ENCODE measurements at regions not wholly inside any gene's neighbourhood (a gene's known extent, or its start where the extent isn't known, plus 50 kb on each side); places are given as distances from the start of the nearest gene placed in this dataset.

GRCh38 chr2:88855620-88856408 lies 164.3 kb downstream of the RPIA start:
- WGBS (ENCODE audit: insufficient coverage), result 80% methylated on average over 1 of the region's 3 CpGs
- Histone ChIP-seq H3K27me3 (ENCODE audit: control insufficient read depth in 2 of 2, insufficient read depth in 2 of 2, low read length in 2 of 2) (no peaks in the 10 kb centered on the region), H3K36me3 (replicated peaks in 1 of 2; ENCODE audit: control insufficient read depth in 1 of 2, insufficient read depth in 2 of 2, low read length in 2 of 2) (no peaks in the 10 kb centered on the region), H3K9ac (ENCODE audit: insufficient read depth, low read length, poor library complexity, severe bottlenecking) (no peak overlapping the region), H2AFZ (ENCODE audit: insufficient read depth, low read depth, low read length, poor library complexity, severe bottlenecking) (no peak overlapping the region), H3K4me3 (replicated peaks in 1 of 3; ENCODE audit: low read depth in 2 of 3, low read length in 3 of 3) (no peak overlapping the region), H3K4me1 (ENCODE audit: control insufficient read depth in 1 of 2, insufficient read depth in 2 of 2, low read length in 2 of 2) (peaks cover 3 to 5% of the 10 kb centered on the region in 2 donors), H3K9me3 (replicated peaks in 1 of 2; ENCODE audit: control insufficient read depth in 1 of 2, insufficient read depth in 1 of 2, low read length in 2 of 2) (no peaks in the 10 kb centered on the region), H3K27ac (ENCODE audit: low read depth in 1 of 2, low read length in 2 of 2) (no peak overlapping the region), H3K79me2 (ENCODE audit: insufficient read depth, low read length) (no peaks in the 10 kb centered on the region), H3K4me2 (replicated peaks; ENCODE audit: extremely low read depth, low read length, poor library complexity, severe bottlenecking) (no peak overlapping the region), H4K20me1 (ENCODE audit: insufficient read depth, low read length) (no peaks in the 10 kb centered on the region)
- TF ChIP-seq CTCF (IDR thresholded peaks at IDR 0.05), result no peak
- Mint-ChIP-seq H3K36me3 (no peaks in the 10 kb centered on the region), H3K27ac (no peak overlapping the region), H3K27me3 (ENCODE audit: low read depth in 3 of 3) (peaks cover 0 to 4% (median 0%) of the 10 kb centered on the region in 3 donors), H3K4me3 (no peak overlapping the region), H3K9me3 (no peaks in the 10 kb centered on the region), H3K4me1 (peaks cover 11% of the 10 kb centered on the region)
- intact Hi-C loops (cut with micrococcal nuclease), result no loop called here
- no peak for DNase-seq

- Histone ChIP-seq H3K27me3 (ENCODE audit: control insufficient read depth in 2 of 2, insufficient read depth in 2 of 2, low read length in 2 of 2) (no peaks in the 10 kb centered on the region), H3K36me3 (replicated peaks in 1 of 2; ENCODE audit: control insufficient read depth in 1 of 2, insufficient read depth in 2 of 2, low read length in 2 of 2) (no peaks in the 10 kb centered on the region), H3K27ac (ENCODE audit: low read depth in 1 of 2, low read length in 2 of 2) (no peak overlapping the region), H3K4me3 (replicated peaks in 1 of 3; ENCODE audit: low read depth in 2 of 3, low read length in 3 of 3) (no peak overlapping the region), H3K4me2 (replicated peaks; ENCODE audit: extremely low read depth, low read length, poor library complexity, severe bottlenecking) (no peak overlapping the region), H4K20me1 (ENCODE audit: insufficient read depth, low read length) (no peaks in the 10 kb centered on the region), H2AFZ (ENCODE audit: insufficient read depth, low read depth, low read length, poor library complexity, severe bottlenecking) (no peak overlapping the region), H3K4me1 (ENCODE audit: control insufficient read depth in 1 of 2, insufficient read depth in 2 of 2, low read length in 2 of 2) (peaks cover 3 to 5% of the 10 kb centered on the region in 2 donors), H3K9ac (ENCODE audit: insufficient read depth, low read length, poor library complexity, severe bottlenecking) (no peak overlapping the region), H3K79me2 (ENCODE audit: insufficient read depth, low read length) (no peaks in the 10 kb centered on the region), H3K9me3 (replicated peaks in 1 of 2; ENCODE audit: control insufficient read depth in 1 of 2, insufficient read depth in 1 of 2, low read length in 2 of 2) (no peaks in the 10 kb centered on the region)
- peaks cover 11% of the 10 kb centered on the region for H3K4me1 Mint-ChIP-seq
- no peak for DNase-seq
- TF ChIP-seq CTCF (IDR thresholded peaks at IDR 0.05), result no peak
- H3K27ac Mint-ChIP-seq, result no peak overlapping the region
- intact Hi-C loops (cut with micrococcal nuclease), result no loop called here
- peaks cover 0 to 4% (median 0%) of the 10 kb centered on the region in 3 donors for H3K27me3 Mint-ChIP-seq (ENCODE audit: low read depth in 3 of 3)
- WGBS (ENCODE audit: insufficient coverage), result no CpG with 5 or more reads among the region's 3 CpGs
- no peaks in the 10 kb centered on the region for H3K36me3 Mint-ChIP-seq
- no peak overlapping the region for H3K4me3 Mint-ChIP-seq
- H3K9me3 Mint-ChIP-seq, result no peaks in the 10 kb centered on the region
Observed at GRCh38 chr2:88856409-88857135, 165.1 kb downstream of the RPIA start.

Measured in CD14-positive monocyte (primary cell).